Endothelial cell of hepatic sinusoid (primary cell): ENCODE measurements at regions not wholly inside any gene's neighbourhood (a gene's known extent, or its start where the extent isn't known, plus 50 kb on each side); places are given as distances from the start of the nearest gene placed in this dataset.

Source experiments
- in situ Hi-C: cut with HindIII; loops from 2 replicates; pipeline ENCODE4 v1.10.0; 2017; ENCODE audit warnings: low sequenced_read_pairs

- in situ Hi-C loops = no loop called here
Measured at GRCh38 chr14:104316121-104316722, 177.8 kb downstream of the KIF26A start.

GRCh38 chr14:104316723-104317491 is 178.5 kb downstream of the KIF26A start:
- in situ Hi-C loops = no loop called here

DNA sequence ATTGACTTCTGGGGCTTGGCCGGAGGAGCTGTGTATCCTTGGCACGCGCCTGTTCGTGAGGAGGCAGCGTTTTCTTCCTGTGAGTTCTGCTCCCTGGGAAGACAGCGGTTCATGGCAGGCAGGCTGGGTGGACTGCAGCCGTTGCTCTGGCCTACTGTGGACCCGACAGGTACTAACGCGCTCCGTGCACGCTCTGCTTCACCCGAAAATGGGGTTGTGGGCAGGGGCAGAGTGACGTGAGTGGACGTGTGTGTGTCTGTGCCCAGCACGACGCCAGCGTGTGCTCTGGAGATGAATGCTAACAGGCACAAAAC is 179.1 kb downstream of the KIF26A start:
- in situ Hi-C loops = no loop called here

- in situ Hi-C loops = no loop called here
Measured at GRCh38 chr14:104317975-104318557, 179.7 kb downstream of the KIF26A start.

DNA sequence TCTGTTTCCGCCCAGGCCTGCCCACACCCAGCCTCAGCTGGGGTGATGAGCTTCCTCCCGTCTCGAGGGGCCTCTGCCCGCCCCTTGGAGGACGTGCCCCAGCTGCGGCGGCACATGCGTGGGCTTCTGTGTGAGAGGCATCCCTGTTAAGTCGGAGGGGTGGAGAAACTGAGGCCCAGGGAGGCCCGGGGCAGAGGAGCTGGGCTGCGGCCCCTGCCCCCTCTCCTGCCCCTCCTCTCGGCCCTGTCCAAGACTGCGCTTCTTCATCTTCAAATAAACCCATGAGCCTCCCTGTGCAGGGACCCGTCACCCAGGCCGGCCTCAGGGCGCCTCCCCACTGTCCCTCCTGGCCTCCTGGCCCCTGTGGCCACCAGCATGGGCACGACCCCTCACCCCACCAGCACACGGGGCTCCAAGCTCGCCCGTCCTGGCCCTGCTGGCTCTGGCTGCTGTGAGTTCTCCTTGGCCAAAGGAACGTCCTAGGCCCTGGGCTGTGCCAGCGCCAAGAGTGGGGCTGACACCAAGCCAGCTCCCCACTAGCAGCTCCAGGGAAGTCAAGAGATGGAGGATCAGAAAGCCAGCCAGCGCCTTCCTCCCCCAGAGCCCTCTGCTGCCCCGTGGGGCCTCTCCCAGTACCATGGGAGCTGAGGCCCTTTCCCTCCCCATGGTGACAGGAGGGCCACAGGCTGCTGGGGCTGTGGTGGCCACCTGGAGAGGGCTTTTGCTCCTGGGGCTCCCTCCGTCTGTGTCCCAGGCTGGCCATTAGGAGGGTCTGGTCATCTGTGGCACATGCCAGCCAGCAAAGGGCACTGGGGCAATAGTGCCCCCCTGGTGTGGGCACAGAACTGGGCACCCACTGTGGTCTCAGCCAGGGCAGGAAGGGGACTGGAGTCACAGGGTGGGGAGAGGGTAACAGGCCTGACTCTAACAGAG is 180.4 kb downstream of the KIF26A start:
- in situ Hi-C loops = no loop called here

GRCh38 chr14:104319491-104320241 is 181.3 kb downstream of the KIF26A start:
- in situ Hi-C loops = no loop called here

DNA sequence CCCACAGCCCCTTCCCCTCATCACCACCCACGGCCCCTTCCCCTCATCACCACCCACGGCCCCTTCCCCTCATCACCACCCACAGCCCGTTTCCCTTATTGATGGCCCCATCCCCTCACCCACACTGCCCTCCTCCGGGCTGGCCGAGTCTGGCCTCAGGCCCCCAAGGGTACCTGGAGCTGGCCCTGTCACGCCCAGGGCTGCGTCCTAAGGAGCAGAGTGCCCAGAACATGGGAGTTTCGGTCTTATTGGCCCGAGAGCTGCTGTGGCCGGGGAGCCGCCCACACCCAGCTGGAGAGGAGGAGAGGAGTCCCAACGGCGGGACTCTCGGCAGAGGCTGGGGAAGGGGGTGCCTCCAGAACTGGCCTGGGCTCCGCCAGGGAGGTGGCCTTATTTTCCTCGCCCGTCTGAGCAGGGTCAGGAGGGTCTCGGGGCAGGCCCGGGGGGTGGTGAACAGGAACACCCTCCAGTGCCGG is 182.3 kb downstream of the KIF26A start:
- in situ Hi-C loops = no loop called here

- in situ Hi-C loops = no loop called here
Measured at GRCh38 chr14:104321088-104321801, 182.9 kb downstream of the KIF26A start.

GRCh38 chr14:104321802-104322130 is 183.4 kb downstream of the KIF26A start:
- in situ Hi-C loops = no loop called here

GRCh38 chr14:104322531-104323366 is 184.4 kb downstream of the KIF26A start:
- in situ Hi-C loops = no loop called here

GRCh38 chr14:104323551-104324175 is 185.3 kb downstream of the KIF26A start:
- in situ Hi-C loops = no loop called here

DNA sequence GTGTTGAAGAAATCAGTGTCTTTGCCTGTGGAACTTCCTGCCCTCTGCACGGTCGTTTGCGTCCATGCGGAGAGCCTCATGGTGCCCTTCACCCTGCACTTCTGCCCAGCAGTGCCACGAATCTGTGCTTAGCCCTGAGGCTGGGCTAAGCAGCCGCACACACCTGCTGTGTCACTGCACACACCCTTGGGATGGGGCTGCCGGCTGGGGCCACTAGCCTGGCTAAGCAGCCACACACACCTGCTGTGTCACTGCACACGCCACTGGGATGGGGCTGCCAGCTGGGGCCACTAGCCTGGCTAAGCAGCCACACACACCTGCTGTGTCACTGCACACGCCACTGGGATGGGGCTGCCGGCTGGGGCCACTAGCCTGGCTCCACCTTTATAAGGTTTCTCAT is 188.5 kb downstream of the KIF26A start:
- in situ Hi-C loops = no loop called here

- in situ Hi-C loops = no loop called here
Measured at GRCh38 chr14:104328607-104329006, 190.2 kb downstream of the KIF26A start.

- in situ Hi-C loops = loop anchor here (5.0 kb wide), 1 partner anchor 58 kb away; no protein-coding TSS in a partner anchor
Measured at GRCh38 chr14:104329793-104330192, 191.4 kb downstream of the KIF26A start.

GRCh38 chr14:104331871-104332605 is 193.7 kb downstream of the KIF26A start:
- in situ Hi-C loops = loop anchor here (5.0 kb wide), 1 partner anchor 55 kb away; no protein-coding TSS in a partner anchor

DNA sequence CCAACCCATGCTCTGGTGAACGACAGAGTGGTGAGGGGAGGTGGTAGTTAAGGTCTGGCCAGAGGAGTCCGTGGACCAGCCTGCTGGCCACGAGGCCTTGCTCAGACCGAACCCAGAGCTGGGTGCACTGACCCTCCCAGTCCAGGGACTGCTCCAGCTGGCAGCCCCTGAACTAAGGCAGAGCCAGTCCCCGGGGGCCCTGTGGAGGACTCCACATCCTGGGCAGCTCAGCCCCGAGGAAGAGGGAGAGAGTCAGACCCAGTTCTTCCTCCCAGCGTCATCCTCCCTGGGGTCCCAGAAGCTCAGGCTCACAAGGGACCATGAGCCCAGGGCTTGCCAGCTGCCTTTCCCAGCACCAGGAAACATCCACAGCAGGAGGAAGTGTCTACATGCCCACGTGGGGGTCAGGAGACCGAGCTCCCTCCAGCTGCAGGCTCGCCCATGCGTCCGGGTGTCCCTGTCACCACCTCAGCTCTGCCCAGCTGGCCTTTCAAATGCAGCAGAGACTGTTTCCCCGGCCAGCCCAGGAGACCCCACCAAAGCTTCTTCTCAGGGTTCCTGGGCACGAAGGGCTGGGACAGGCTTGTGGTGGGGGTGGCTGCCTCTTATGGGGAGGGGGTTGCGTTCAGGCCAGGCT is 194.4 kb downstream of the KIF26A start:
- in situ Hi-C loops = loop anchor here (5.0 kb wide), 1 partner anchor 55 kb away; no protein-coding TSS in a partner anchor
